ENCODE measurements at regions not wholly inside any gene's neighbourhood (a gene's known extent, or its start where the extent isn't known, plus 50 kb on each side); places are given as distances from the start of the nearest gene placed in this dataset.
"Not testable (repeated sequence)": the region's sequence is repeated elsewhere in the genome, so short reads cannot be mapped to it uniquely, and the experiment has no call there.

DNA sequence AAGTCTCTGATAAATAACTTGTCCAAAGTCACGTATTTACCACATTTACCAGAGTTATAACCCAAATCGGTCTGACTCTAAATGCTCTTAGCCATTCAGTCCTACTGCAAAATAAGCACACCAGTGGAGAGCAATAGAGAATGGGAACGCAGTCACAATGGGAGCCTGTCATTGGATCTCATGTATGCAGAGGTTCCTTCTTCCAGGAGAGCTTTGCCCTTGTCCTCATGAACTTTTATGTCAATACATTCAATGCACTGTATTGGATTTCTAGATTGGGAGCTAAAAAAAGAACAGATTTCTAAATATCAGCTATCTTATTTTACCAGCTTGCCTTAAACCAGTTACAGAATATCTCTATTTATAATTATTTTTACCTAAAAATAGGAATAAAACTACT lies 149.1 kb upstream of the CXXC4 start:
- Histone ChIP-seq H3K27ac (ENCODE audit: low read depth, low read length, severe bottlenecking) (no peak overlapping the region), H3K4me1 (ENCODE audit: control insufficient read depth, insufficient read depth, low read length, poor library complexity, severe bottlenecking) (no peaks in the 10 kb centered on the region), H3K9me3 (ENCODE audit: control insufficient read depth, low read length) (no peaks in the 10 kb centered on the region), H3K4me3 (ENCODE audit: extremely low read depth, insufficient read depth, low read length, poor library complexity, severe bottlenecking) (no peak overlapping the region), H3K36me3 (ENCODE audit: control insufficient read depth, insufficient read depth, low read length) (no peaks in the 10 kb centered on the region)
- WGBS, 2 experiments (ENCODE audit: insufficient coverage in 2 of 2): 80 to 95% methylated on average over 1 to 3 of the region's 3 CpGs

DNA sequence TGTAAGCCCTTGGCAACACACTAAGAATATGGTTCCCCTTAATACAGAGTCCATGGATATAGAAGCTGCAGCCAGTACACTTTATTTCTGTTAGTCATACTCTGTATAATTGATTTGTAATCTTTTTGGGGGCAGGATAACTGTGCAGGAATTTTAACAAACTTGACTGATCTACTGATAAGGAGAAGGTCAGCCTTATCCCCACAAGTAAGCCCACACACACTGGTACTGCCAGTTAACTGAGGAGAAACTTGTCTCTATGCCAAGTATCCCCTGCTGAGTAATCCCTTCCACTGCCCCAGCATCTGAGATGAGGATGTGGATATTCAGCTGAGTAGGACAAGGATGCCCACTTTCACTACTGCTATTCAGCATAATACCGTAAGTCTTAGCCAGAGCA lies 154.9 kb upstream of the CXXC4 start:
- no CpG with 5 or more reads among the region's 1 CpG for WGBS, 2 experiments (ENCODE audit: insufficient coverage in 2 of 2)
- no peaks in the 10 kb centered on the region for H3K36me3 ChIP-seq (ENCODE audit: control insufficient read depth, insufficient read depth, low read length)
- H3K4me1 ChIP-seq (ENCODE audit: control insufficient read depth, insufficient read depth, low read length, poor library complexity, severe bottlenecking): no peaks in the 10 kb centered on the region
- H3K4me3 ChIP-seq (ENCODE audit: extremely low read depth, insufficient read depth, low read length, poor library complexity, severe bottlenecking): no peak overlapping the region
- no peak overlapping the region for H3K27ac ChIP-seq (ENCODE audit: low read depth, low read length, severe bottlenecking)
- peaks cover 8% of the 10 kb centered on the region for H3K9me3 ChIP-seq (ENCODE audit: control insufficient read depth, low read length)

DNA sequence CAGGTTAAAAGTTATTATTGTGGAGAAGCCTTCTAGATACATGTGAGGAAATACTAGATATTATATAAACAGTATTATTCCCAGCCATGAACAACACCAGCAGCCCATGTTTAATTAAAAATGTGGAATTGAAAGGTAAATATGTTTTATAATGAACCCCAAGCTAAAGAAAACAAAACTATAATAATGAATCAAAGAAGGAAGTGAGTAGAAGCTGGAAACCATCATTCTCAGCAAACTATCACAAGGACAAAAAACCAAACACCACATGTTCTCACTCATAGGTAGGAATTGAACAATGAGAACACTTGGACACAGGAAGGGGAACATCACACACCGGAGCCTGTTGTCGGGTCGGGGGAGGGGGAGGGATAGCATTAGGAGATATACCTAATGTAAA lies 167.6 kb upstream of the CXXC4 start:
- no CpG with 5 or more reads among the region's 3 CpGs for WGBS, 2 experiments (ENCODE audit: insufficient coverage in 2 of 2)

DNA sequence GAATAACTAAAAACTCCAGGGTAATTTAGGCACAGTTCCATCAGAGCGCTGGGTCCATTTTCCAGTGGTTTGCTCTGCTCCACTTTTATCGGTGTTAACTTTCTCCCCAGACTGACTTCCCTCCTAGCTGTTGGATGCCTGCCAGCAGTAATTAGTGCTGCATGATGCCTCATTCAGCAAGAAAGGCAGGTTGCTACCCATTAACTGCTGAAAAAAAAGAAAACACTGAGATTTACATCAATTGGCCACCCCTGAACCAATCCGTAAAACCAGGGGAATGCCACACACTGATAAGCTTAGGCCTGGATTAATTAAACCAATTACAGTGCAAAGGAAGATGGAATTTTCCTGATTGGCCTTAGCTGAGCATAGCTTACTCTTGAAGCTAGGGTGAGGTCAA lies 182.4 kb upstream of the CXXC4 start:
- WGBS, 2 experiments (ENCODE audit: insufficient coverage in 2 of 2): 72 to 79% methylated on average over 2 to 3 of the region's 3 CpGs
- Histone ChIP-seq H3K4me3 (ENCODE audit: extremely low read depth, insufficient read depth, low read length, poor library complexity, severe bottlenecking) (no peak overlapping the region), H3K9me3 (ENCODE audit: control insufficient read depth, low read length) (no peaks in the 10 kb centered on the region), H3K27ac (ENCODE audit: low read depth, low read length, severe bottlenecking) (no peak overlapping the region), H3K36me3 (ENCODE audit: control insufficient read depth, insufficient read depth, low read length) (no peaks in the 10 kb centered on the region), H3K4me1 (ENCODE audit: control insufficient read depth, insufficient read depth, low read length, poor library complexity, severe bottlenecking) (no peaks in the 10 kb centered on the region)

More for the DNA sequence above, 167.6 kb upstream of the CXXC4 start:
- H3K4me1 ChIP-seq (ENCODE audit: control insufficient read depth, insufficient read depth, low read length, poor library complexity, severe bottlenecking); H3K36me3 ChIP-seq (ENCODE audit: control insufficient read depth, insufficient read depth, low read length); H3K9me3 ChIP-seq (ENCODE audit: control insufficient read depth, low read length); H3K4me3 ChIP-seq (ENCODE audit: extremely low read depth, insufficient read depth, low read length, poor library complexity, severe bottlenecking); H3K27ac ChIP-seq (ENCODE audit: low read depth, low read length, severe bottlenecking): not testable (repeated sequence)

DNA sequence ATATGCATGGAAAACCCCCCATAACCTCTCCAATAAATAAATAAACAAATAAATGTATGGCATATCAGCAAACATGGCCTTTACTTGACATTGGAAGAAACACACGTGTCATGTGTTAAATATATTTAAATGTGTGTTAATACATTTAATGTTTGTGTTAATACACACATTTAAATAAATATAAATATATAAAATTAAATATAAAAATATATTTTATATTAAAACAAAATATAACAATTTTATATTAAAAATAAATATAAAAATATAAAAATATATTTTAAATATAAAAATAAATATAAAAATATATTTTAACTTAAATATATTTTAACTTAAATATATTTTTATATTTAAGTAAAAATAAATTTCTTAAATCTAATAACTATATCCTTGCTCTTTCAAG lies 187.6 kb upstream of the CXXC4 start:
- no CpG with 5 or more reads among the region's 1 CpG for WGBS, 2 experiments (ENCODE audit: insufficient coverage in 2 of 2)
- H3K9me3 ChIP-seq (ENCODE audit: control insufficient read depth, low read length): no peaks in the 10 kb centered on the region
- H3K4me1 ChIP-seq (ENCODE audit: control insufficient read depth, insufficient read depth, low read length, poor library complexity, severe bottlenecking): no peaks in the 10 kb centered on the region
- no peak overlapping the region for H3K4me3 ChIP-seq (ENCODE audit: extremely low read depth, insufficient read depth, low read length, poor library complexity, severe bottlenecking)
- no peak overlapping the region for H3K27ac ChIP-seq (ENCODE audit: low read depth, low read length, severe bottlenecking)
- no peaks in the 10 kb centered on the region for H3K36me3 ChIP-seq (ENCODE audit: control insufficient read depth, insufficient read depth, low read length)

DNA sequence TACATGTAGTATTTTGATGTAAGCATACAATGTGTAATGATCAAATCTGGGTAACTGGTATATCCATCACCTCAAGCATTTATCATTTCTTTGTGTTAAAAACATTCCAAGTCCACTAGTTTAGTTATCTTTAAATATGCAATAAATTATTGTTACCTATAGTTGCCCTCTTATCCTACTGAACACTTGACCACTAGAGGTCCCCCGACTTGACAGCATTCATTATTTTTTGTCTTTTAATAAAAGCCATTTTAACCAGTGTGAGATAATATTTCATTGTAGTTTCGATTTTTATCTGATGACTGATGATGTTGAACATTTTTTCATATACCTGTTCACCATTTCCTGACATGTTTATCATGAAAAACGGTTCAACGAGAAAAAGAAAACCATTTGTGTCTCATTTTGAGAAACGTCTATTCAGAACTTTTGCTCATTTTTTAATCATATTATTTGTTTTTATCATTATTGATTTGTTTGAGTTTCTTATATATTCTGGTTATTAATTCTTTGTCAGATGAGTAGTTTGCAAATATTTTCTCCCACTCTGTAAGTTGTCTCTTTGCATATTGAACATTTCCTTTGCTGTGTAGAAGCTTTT lies 199.0 kb upstream of the CXXC4 start:
- WGBS, 2 experiments (ENCODE audit: insufficient coverage in 2 of 2): no CpG with 5 or more reads among the region's 5 CpGs
- Histone ChIP-seq H3K4me3 (ENCODE audit: extremely low read depth, insufficient read depth, low read length, poor library complexity, severe bottlenecking) (no peak overlapping the region), H3K9me3 (ENCODE audit: control insufficient read depth, low read length) (no peaks in the 10 kb centered on the region), H3K4me1 (ENCODE audit: control insufficient read depth, insufficient read depth, low read length, poor library complexity, severe bottlenecking) (no peaks in the 10 kb centered on the region), H3K36me3 (ENCODE audit: control insufficient read depth, insufficient read depth, low read length) (no peaks in the 10 kb centered on the region), H3K27ac (ENCODE audit: low read depth, low read length, severe bottlenecking) (no peak overlapping the region)

DNA sequence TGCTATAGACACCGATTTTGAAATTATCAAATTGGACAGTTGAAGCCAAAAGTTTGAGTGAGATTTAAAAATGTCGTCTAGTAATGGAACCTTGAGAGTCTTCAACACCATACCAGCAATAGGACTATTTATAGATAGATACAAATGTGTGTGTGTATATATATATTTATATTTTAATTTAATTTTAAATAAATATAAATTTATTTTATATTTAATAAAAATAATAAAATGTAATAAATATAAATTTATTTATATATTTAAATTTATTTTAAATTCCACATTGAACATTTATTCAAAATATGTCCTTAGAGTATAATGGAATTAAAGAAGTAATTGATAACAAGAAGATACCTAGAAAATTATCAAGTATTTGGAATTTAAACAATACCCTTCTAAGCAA lies 221.9 kb upstream of the CXXC4 start:
- Histone ChIP-seq H3K9me3 (ENCODE audit: control insufficient read depth, low read length) (no peaks in the 10 kb centered on the region), H3K4me3 (ENCODE audit: extremely low read depth, insufficient read depth, low read length, poor library complexity, severe bottlenecking) (no peak overlapping the region), H3K27ac (ENCODE audit: low read depth, low read length, severe bottlenecking) (no peak overlapping the region), H3K4me1 (ENCODE audit: control insufficient read depth, insufficient read depth, low read length, poor library complexity, severe bottlenecking) (no peaks in the 10 kb centered on the region), H3K36me3 (ENCODE audit: control insufficient read depth, insufficient read depth, low read length) (no peaks in the 10 kb centered on the region)
- WGBS, 2 experiments (ENCODE audit: insufficient coverage in 2 of 2): no CpG with 5 or more reads among the region's 2 CpGs

DNA sequence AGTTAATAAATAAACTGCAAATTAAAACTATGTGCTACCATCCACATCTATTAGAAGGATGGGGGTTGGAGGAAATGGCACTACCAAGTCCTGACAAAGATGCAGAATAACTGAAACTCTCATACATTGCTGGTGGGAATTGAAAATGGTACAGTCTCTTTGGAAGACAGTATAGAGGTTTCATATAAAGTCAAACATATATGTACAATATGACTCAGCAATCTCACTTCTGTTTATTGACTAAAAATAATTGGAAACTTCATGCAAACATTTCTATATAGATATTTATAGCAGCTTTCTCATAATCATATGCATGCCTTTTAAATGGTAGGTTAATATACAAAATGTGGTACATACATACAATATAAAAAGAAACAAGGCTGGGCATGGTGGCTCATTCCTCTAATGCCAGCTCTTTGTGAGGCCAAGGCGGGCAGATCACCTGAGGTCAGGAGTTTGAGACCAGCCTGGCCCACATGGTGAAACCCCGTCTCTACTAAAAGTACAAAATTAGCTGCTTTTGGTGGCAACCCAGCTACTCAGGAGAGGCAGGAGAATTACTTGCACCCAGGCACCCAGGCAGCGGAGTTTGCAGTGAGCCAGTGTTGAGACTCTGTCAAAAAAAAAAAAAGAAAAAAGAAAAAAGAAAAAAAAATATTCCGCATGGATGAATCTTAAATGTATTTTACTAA lies 225.0 kb upstream of the CXXC4 start:
- H3K36me3 ChIP-seq (ENCODE audit: control insufficient read depth, insufficient read depth, low read length): no peaks in the 10 kb centered on the region
- no peak overlapping the region for H3K27ac ChIP-seq (ENCODE audit: low read depth, low read length, severe bottlenecking)
- no peaks in the 10 kb centered on the region for H3K9me3 ChIP-seq (ENCODE audit: control insufficient read depth, low read length)
- WGBS, 2 experiments (ENCODE audit: insufficient coverage in 2 of 2): 92 to 96% methylated on average over 2 of the region's 4 CpGs
- no peak overlapping the region for H3K4me3 ChIP-seq (ENCODE audit: extremely low read depth, insufficient read depth, low read length, poor library complexity, severe bottlenecking)
- no peaks in the 10 kb centered on the region for H3K4me1 ChIP-seq (ENCODE audit: control insufficient read depth, insufficient read depth, low read length, poor library complexity, severe bottlenecking)

DNA sequence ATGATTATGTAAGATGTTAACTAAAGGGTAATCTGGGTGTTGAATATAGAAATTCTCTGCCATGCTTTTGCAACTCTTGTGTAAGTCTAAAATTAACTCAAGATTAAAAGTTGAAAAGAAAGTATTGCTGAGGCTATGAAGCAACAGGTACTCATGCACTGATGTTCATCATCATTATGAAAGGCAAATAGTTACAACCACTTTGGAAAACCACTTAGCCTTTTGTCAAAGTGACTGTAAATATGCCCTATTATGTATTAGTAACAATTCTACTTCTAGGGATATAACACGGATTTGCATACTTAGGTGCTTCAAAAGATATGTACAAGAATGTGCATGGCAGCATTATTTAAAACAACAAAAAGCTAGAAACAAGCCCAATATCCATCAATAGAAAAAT lies 227.8 kb upstream of the CXXC4 start:
- Histone ChIP-seq H3K9me3 (ENCODE audit: control insufficient read depth, low read length) (no peaks in the 10 kb centered on the region), H3K27ac (ENCODE audit: low read depth, low read length, severe bottlenecking) (no peak overlapping the region), H3K36me3 (ENCODE audit: control insufficient read depth, insufficient read depth, low read length) (no peaks in the 10 kb centered on the region), H3K4me3 (ENCODE audit: extremely low read depth, insufficient read depth, low read length, poor library complexity, severe bottlenecking) (no peak overlapping the region), H3K4me1 (ENCODE audit: control insufficient read depth, insufficient read depth, low read length, poor library complexity, severe bottlenecking) (no peaks in the 10 kb centered on the region)
- no CpG with 5 or more reads among the region's 1 CpG for WGBS, 2 experiments (ENCODE audit: insufficient coverage in 2 of 2)

DNA sequence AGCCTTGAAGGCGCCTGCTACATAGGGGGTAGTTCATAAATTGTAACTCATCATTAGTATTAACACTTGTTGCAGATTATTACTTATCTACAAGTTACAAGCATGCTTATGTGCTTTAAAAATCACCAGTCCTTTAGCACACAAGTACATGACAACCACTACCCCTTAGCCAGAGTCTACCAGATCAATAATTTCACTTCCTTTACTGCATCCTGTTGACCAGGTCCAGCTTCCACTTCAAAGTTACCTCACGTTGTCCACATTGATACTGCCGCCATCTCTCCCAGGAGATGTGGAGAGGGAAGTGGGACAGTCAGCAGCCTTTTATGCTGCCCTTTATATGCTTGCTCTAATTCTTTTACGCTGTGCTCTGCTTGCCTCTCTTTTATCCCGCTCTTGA lies 231.3 kb upstream of the CXXC4 start:
- WGBS, 2 experiments (ENCODE audit: insufficient coverage in 2 of 2): 100% methylated on average over 1 of the region's 5 CpGs; no CpG with 5 or more reads in 1 of the 2 experiments
- H3K4me3 ChIP-seq (ENCODE audit: extremely low read depth, insufficient read depth, low read length, poor library complexity, severe bottlenecking): no peak overlapping the region
- no peaks in the 10 kb centered on the region for H3K9me3 ChIP-seq (ENCODE audit: control insufficient read depth, low read length)
- H3K4me1 ChIP-seq (ENCODE audit: control insufficient read depth, insufficient read depth, low read length, poor library complexity, severe bottlenecking): no peaks in the 10 kb centered on the region
- H3K36me3 ChIP-seq (ENCODE audit: control insufficient read depth, insufficient read depth, low read length): no peaks in the 10 kb centered on the region
- H3K27ac ChIP-seq (ENCODE audit: low read depth, low read length, severe bottlenecking): no peak overlapping the region

DNA sequence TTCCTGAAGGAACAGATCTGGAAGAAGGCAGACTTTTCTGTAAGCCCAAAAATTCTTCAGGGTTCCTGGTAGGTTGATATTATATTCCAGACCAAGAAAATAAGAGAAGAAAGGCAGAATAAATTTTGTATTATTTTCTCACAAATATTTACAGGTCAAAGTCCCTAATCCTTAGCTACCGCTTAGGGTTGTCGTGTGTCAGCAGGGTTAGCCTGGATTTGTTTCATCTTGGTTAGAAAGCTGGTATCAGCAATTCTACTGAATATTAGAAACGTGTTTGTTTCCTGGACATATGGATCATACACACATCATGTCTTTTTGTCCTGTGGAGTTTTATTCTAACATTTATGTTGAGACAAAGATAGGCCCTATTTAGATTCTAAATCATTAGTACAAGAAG lies 232.9 kb upstream of the CXXC4 start:
- H3K27ac ChIP-seq (ENCODE audit: low read depth, low read length, severe bottlenecking): no peak overlapping the region
- no peaks in the 10 kb centered on the region for H3K4me1 ChIP-seq (ENCODE audit: control insufficient read depth, insufficient read depth, low read length, poor library complexity, severe bottlenecking)
- H3K36me3 ChIP-seq (ENCODE audit: control insufficient read depth, insufficient read depth, low read length): no peaks in the 10 kb centered on the region
- H3K9me3 ChIP-seq (ENCODE audit: control insufficient read depth, low read length): no peaks in the 10 kb centered on the region
- WGBS, 2 experiments (ENCODE audit: insufficient coverage in 2 of 2): 100% methylated on average over 2 of the region's 3 CpGs
- no peak overlapping the region for H3K4me3 ChIP-seq (ENCODE audit: extremely low read depth, insufficient read depth, low read length, poor library complexity, severe bottlenecking)
